Activated CD8-positive, alpha-beta memory T cell treated with anti-CD3 and anti-CD28 coated beads for 48 hours (primary cell): ENCODE measurements at regions not wholly inside any gene's neighbourhood (a gene's known extent, or its start where the extent isn't known, plus 50 kb on each side); places are given as distances from the start of the nearest gene placed in this dataset.
"Not testable (repeated sequence)": the region's sequence is repeated elsewhere in the genome, so short reads cannot be mapped to it uniquely, and the experiment has no call there.

Experiments used
- DNase-seq, 3 experiments: peaks; one replicate each; pipeline ENCODE4 v3.0.0-alpha.2; 2020; ENCODE audit warnings: low read depth in 2 of 3, low spot score in 2 of 3

- no peak for DNase-seq
Observed at GRCh38 chr3:27630885-27631284, 91.2 kb downstream of the EOMES start.

- DNase-seq = no peak
Observed at GRCh38 chr3:27629366-27629765, 92.8 kb downstream of the EOMES start.

GRCh38 chr3:27628026-27628750 lies 93.9 kb downstream of the EOMES start:
- DNase-seq = no peak

GRCh38 chr3:27626596-27627118 lies 95.5 kb downstream of the EOMES start:
- no peak for DNase-seq

- no peak for DNase-seq
Observed at GRCh38 chr3:27625864-27626263, 96.3 kb downstream of the EOMES start.

GRCh38 chr3:27623085-27623753 lies 98.9 kb downstream of the EOMES start:
- DNase-seq = no peak

- no peak for DNase-seq
Observed at GRCh38 chr3:27617552-27617951, 104.6 kb downstream of the EOMES start.

- no peak for DNase-seq
Observed at GRCh38 chr3:27616031-27616430, 106.1 kb downstream of the EOMES start.

GRCh38 chr3:27615555-27615954 lies 106.6 kb downstream of the EOMES start:
- DNase-seq = no peak

- DNase-seq = no peak
Observed at GRCh38 chr3:27614592-27614991, 107.5 kb downstream of the EOMES start.

- DNase-seq = no peak
Observed at GRCh38 chr3:27613846-27614500, 108.2 kb downstream of the EOMES start.

- no peak for DNase-seq
Observed at GRCh38 chr3:27610800-27611525, 111.2 kb downstream of the EOMES start.

- DNase-seq = no peak
Observed at GRCh38 chr3:27607370-27607769, 114.8 kb downstream of the EOMES start.

- DNase-seq = no peak
Observed at GRCh38 chr3:27606537-27606936, 115.6 kb downstream of the EOMES start.

- DNase-seq = not testable (repeated sequence)
Observed at GRCh38 chr3:27601311-27601710, 117.1 kb upstream of the SLC4A7 start.

GRCh38 chr3:27599741-27600140 lies 115.6 kb upstream of the SLC4A7 start:
- DNase-seq = not testable (repeated sequence)

- no peak for DNase-seq
Observed at GRCh38 chr3:27596921-27597320, 112.7 kb upstream of the SLC4A7 start.

- no peak for DNase-seq
Observed at GRCh38 chr3:27596334-27596841, 112.2 kb upstream of the SLC4A7 start.

GRCh38 chr3:27594096-27594690 lies 110.0 kb upstream of the SLC4A7 start:
- DNase-seq = no peak

GRCh38 chr3:27593173-27593572 lies 109.0 kb upstream of the SLC4A7 start:
- DNase-seq = no peak
